Activated naive CD4-positive, alpha-beta T cell treated with anti-CD3 and anti-CD28 coated beads, Interleukin-2, amount 50 U/mL, for 24 hours (primary cell): ENCODE measurements at regions not wholly inside any gene's neighbourhood (a gene's known extent, or its start where the extent isn't known, plus 50 kb on each side); places are given as distances from the start of the nearest gene placed in this dataset.

ENCODE experiments used
- H3K27ac Mint-ChIP-seq: one replicate; pipeline ENCODE4 v1.8.0; 2021; ENCODE audit warnings: mild to moderate bottlenecking, mixed read lengths
- H3K27me3 Mint-ChIP-seq: one replicate; pipeline ENCODE4 v1.8.0; 2021; ENCODE audit warnings: mixed read lengths
- H3K36me3 Mint-ChIP-seq: one replicate; pipeline ENCODE4 v1.8.0; 2021; ENCODE audit warnings: mixed read lengths
- H3K4me1 Mint-ChIP-seq: one replicate; pipeline ENCODE4 v1.8.0; 2021; ENCODE audit warnings: mixed read lengths
- H3K4me3 Mint-ChIP-seq: one replicate; pipeline ENCODE4 v1.8.0; 2021; ENCODE audit warnings: mild to moderate bottlenecking, mixed read lengths
- H3K9me3 Mint-ChIP-seq: one replicate; pipeline ENCODE4 v1.8.0; 2021; ENCODE audit warnings: mixed read lengths

- H3K27me3 Mint-ChIP-seq, result peaks cover 3% of the 10 kb centered on the region
- no peaks in the 10 kb centered on the region for H3K36me3 Mint-ChIP-seq
- H3K4me1 Mint-ChIP-seq, result no peaks in the 10 kb centered on the region
- no peak overlapping the region for H3K4me3 Mint-ChIP-seq
- no peak overlapping the region for H3K27ac Mint-ChIP-seq
- peaks cover 4% of the 10 kb centered on the region for H3K9me3 Mint-ChIP-seq
Observed at GRCh38 chr9:16069671-16070454, 517.0 kb downstream of the CCDC171 start.

GRCh38 chr9:16070455-16071145 is 517.8 kb downstream of the CCDC171 start:
- no peaks in the 10 kb centered on the region for H3K36me3 Mint-ChIP-seq

GRCh38 chr9:16071400-16071799 is 518.6 kb downstream of the CCDC171 start:
- H3K27me3 Mint-ChIP-seq, result peaks cover 3% of the 10 kb centered on the region
- no peak overlapping the region for H3K27ac Mint-ChIP-seq
- H3K9me3 Mint-ChIP-seq, result peaks cover 4% of the 10 kb centered on the region
- H3K4me1 Mint-ChIP-seq, result no peaks in the 10 kb centered on the region
- no peaks in the 10 kb centered on the region for H3K36me3 Mint-ChIP-seq
- H3K4me3 Mint-ChIP-seq, result no peak overlapping the region

More at GRCh38 chr9:16070455-16071145, 517.8 kb downstream of the CCDC171 start:
- Mint-ChIP-seq H3K27me3 (peaks cover 3% of the 10 kb centered on the region), H3K9me3 (peaks cover 4% of the 10 kb centered on the region), H3K27ac (no peak overlapping the region), H3K4me1 (no peaks in the 10 kb centered on the region), H3K4me3 (no peak overlapping the region)

- Mint-ChIP-seq H3K36me3 (no peaks in the 10 kb centered on the region), H3K27ac (no peak overlapping the region), H3K27me3 (peaks cover 1% of the 10 kb centered on the region), H3K9me3 (no peaks in the 10 kb centered on the region), H3K4me3 (no peak overlapping the region), H3K4me1 (no peaks in the 10 kb centered on the region)
Observed at GRCh38 chr9:16074963-16075362, 522.1 kb downstream of the CCDC171 start.

GRCh38 chr9:16075696-16076095 is 522.9 kb downstream of the CCDC171 start:
- no peak overlapping the region for H3K4me3 Mint-ChIP-seq
- H3K4me1 Mint-ChIP-seq, result no peaks in the 10 kb centered on the region
- no peaks in the 10 kb centered on the region for H3K36me3 Mint-ChIP-seq
- no peak overlapping the region for H3K27ac Mint-ChIP-seq
- no peaks in the 10 kb centered on the region for H3K9me3 Mint-ChIP-seq
- peaks cover 1% of the 10 kb centered on the region for H3K27me3 Mint-ChIP-seq

- Mint-ChIP-seq H3K36me3 (no peaks in the 10 kb centered on the region), H3K9me3 (no peaks in the 10 kb centered on the region), H3K4me1 (no peaks in the 10 kb centered on the region), H3K27me3 (peaks cover 1% of the 10 kb centered on the region), H3K27ac (no peak overlapping the region), H3K4me3 (no peak overlapping the region)
Observed at GRCh38 chr9:16076511-16076910, 523.7 kb downstream of the CCDC171 start.

GRCh38 chr9:16082796-16083195 is 530.0 kb downstream of the CCDC171 start:
- Mint-ChIP-seq H3K27me3 (peaks cover 2% of the 10 kb centered on the region), H3K4me1 (no peaks in the 10 kb centered on the region), H3K36me3 (no peaks in the 10 kb centered on the region), H3K4me3 (no peak overlapping the region), H3K9me3 (peaks cover 6% of the 10 kb centered on the region), H3K27ac (no peak overlapping the region)

GRCh38 chr9:16085167-16085726 is 532.4 kb downstream of the CCDC171 start:
- Mint-ChIP-seq H3K9me3 (peaks cover 6% of the 10 kb centered on the region), H3K4me3 (no peak overlapping the region), H3K36me3 (no peaks in the 10 kb centered on the region), H3K27ac (no peak overlapping the region), H3K27me3 (peaks cover 2% of the 10 kb centered on the region), H3K4me1 (no peaks in the 10 kb centered on the region)

- Mint-ChIP-seq H3K27ac (no peak overlapping the region), H3K4me1 (no peaks in the 10 kb centered on the region), H3K36me3 (no peaks in the 10 kb centered on the region), H3K27me3 (peaks cover 2% of the 10 kb centered on the region), H3K4me3 (no peak overlapping the region), H3K9me3 (peaks cover 11% of the 10 kb centered on the region)
Observed at GRCh38 chr9:16090907-16091629, 538.2 kb downstream of the CCDC171 start.

GRCh38 chr9:16092142-16093091 is 539.6 kb downstream of the CCDC171 start:
- Mint-ChIP-seq H3K36me3 (no peaks in the 10 kb centered on the region), H3K9me3 (peaks cover 5% of the 10 kb centered on the region), H3K27me3 (no peaks in the 10 kb centered on the region), H3K4me3 (no peak overlapping the region), H3K4me1 (no peaks in the 10 kb centered on the region), H3K27ac (no peak overlapping the region)

- peaks cover 5% of the 10 kb centered on the region for H3K9me3 Mint-ChIP-seq
- no peaks in the 10 kb centered on the region for H3K36me3 Mint-ChIP-seq
- no peaks in the 10 kb centered on the region for H3K27me3 Mint-ChIP-seq
- H3K27ac Mint-ChIP-seq, result no peak overlapping the region
- H3K4me3 Mint-ChIP-seq, result no peak overlapping the region
- H3K4me1 Mint-ChIP-seq, result no peaks in the 10 kb centered on the region
Observed at GRCh38 chr9:16098306-16098705, 545.5 kb downstream of the CCDC171 start.

GRCh38 chr9:16099732-16100536 is 547.1 kb downstream of the CCDC171 start:
- no peaks in the 10 kb centered on the region for H3K27me3 Mint-ChIP-seq
- no peak overlapping the region for H3K4me3 Mint-ChIP-seq
- H3K27ac Mint-ChIP-seq, result no peak overlapping the region
- H3K4me1 Mint-ChIP-seq, result no peaks in the 10 kb centered on the region
- no peaks in the 10 kb centered on the region for H3K36me3 Mint-ChIP-seq
- H3K9me3 Mint-ChIP-seq, result peaks cover 5% of the 10 kb centered on the region

- H3K27ac Mint-ChIP-seq, result no peak overlapping the region
- H3K9me3 Mint-ChIP-seq, result peaks cover under 1% of the 10 kb centered on the region
- H3K36me3 Mint-ChIP-seq, result no peaks in the 10 kb centered on the region
- no peaks in the 10 kb centered on the region for H3K4me1 Mint-ChIP-seq
- H3K27me3 Mint-ChIP-seq, result no peaks in the 10 kb centered on the region
- no peak overlapping the region for H3K4me3 Mint-ChIP-seq
Observed at GRCh38 chr9:16100537-16101091, 547.8 kb downstream of the CCDC171 start.

- Mint-ChIP-seq H3K27ac (no peak overlapping the region), H3K27me3 (no peaks in the 10 kb centered on the region)
Observed at GRCh38 chr9:16102154-16102553, 549.3 kb downstream of the CCDC171 start.

More at GRCh38 chr9:16102154-16102553, 549.3 kb downstream of the CCDC171 start:
- no peaks in the 10 kb centered on the region for H3K36me3 Mint-ChIP-seq
- no peaks in the 10 kb centered on the region for H3K9me3 Mint-ChIP-seq
- no peak overlapping the region for H3K4me3 Mint-ChIP-seq
- H3K4me1 Mint-ChIP-seq, result no peaks in the 10 kb centered on the region
